Spleen (tissue), 7 donors: ENCODE measurements at regions not wholly inside any gene's neighbourhood (a gene's known extent, or its start where the extent isn't known, plus 50 kb on each side); places are given as distances from the start of the nearest gene placed in this dataset.

ENCODE experiments used
- POLR2A ChIP-seq, 3 donors: fragments of 450-650 bp; IDR thresholded peaks; one replicate each; pipeline ENCODE4 v1.5.1; 2017; ENCODE audit warnings: antibody characterized with exemption in 3 of 3, mild to moderate bottlenecking in 1 of 3
- POLR2AphosphoS5 ChIP-seq, 3 donors: sonication (generic); formaldehyde crosslinking; IDR thresholded peaks; one replicate each; pipeline ENCODE4 v1.5.1; 2017; ENCODE audit warnings: antibody characterized with exemption in 3 of 3
- TF ChIP-seq, protein P1 (sequence below), 11 experiments: fragments of 200-600 bp in 7 of 11; fragments of 450-650 bp in 4 of 11; sonication (generic) in 4 of 11; IDR thresholded peaks in 8 of 11; conservative IDR thresholded peaks in 3 of 11; 1 replicate in 7 of 11; 2 replicates in 4 of 11; pipeline versions ENCODE4 v1.4.0 to v1.8.0; 2016 to 2021; ENCODE audit warnings: antibody characterized with exemption in 11 of 11, inconsistent platforms in 4 of 11, mild to moderate bottlenecking in 1 of 11
- donor health status: DM: no; HTN: no; CAD: no; lungs with moderate emphysema.
- donor health status: DM: no; HTN: no; CAD: no.
- donor health status: DM: no; HTN: no; CAD: no.

DNA sequence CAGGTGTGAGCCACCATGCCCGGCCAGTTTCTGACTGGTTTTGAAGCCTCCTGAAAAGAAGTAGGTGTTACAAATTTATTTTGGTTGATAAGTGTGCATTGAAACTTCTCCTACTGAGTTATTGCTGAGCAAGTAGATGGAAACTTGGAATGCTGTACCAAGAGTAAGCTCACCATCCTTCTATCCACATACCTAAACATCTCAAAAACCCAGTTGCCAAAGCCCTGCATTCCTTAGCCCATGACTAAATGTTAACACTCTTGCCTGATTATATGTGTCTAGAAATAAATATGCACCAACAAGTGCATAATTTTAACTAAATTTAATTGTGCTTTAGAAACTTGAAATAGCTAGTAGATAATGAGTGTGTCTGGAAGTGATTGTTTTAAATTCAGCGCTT, 357.8 kb downstream of the DUSP6 start:
- TF ChIP-seq POLR2AphosphoS5 (IDR thresholded peaks at IDR 0.05) (no peak), POLR2A (IDR thresholded peaks at IDR 0.05) (no peak)
- TF ChIP-seq, protein P1, sequence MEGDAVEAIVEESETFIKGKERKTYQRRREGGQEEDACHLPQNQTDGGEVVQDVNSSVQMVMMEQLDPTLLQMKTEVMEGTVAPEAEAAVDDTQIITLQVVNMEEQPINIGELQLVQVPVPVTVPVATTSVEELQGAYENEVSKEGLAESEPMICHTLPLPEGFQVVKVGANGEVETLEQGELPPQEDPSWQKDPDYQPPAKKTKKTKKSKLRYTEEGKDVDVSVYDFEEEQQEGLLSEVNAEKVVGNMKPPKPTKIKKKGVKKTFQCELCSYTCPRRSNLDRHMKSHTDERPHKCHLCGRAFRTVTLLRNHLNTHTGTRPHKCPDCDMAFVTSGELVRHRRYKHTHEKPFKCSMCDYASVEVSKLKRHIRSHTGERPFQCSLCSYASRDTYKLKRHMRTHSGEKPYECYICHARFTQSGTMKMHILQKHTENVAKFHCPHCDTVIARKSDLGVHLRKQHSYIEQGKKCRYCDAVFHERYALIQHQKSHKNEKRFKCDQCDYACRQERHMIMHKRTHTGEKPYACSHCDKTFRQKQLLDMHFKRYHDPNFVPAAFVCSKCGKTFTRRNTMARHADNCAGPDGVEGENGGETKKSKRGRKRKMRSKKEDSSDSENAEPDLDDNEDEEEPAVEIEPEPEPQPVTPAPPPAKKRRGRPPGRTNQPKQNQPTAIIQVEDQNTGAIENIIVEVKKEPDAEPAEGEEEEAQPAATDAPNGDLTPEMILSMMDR (IDR thresholded peaks at IDR 0.05 in 8 of 11, conservative IDR thresholded peaks at IDR 0.05 in 3 of 11): no peak
